ENCODE measurements at regions not wholly inside any gene's neighbourhood (a gene's known extent, or its start where the extent isn't known, plus 50 kb on each side); places are given as distances from the start of the nearest gene placed in this dataset.

DNA sequence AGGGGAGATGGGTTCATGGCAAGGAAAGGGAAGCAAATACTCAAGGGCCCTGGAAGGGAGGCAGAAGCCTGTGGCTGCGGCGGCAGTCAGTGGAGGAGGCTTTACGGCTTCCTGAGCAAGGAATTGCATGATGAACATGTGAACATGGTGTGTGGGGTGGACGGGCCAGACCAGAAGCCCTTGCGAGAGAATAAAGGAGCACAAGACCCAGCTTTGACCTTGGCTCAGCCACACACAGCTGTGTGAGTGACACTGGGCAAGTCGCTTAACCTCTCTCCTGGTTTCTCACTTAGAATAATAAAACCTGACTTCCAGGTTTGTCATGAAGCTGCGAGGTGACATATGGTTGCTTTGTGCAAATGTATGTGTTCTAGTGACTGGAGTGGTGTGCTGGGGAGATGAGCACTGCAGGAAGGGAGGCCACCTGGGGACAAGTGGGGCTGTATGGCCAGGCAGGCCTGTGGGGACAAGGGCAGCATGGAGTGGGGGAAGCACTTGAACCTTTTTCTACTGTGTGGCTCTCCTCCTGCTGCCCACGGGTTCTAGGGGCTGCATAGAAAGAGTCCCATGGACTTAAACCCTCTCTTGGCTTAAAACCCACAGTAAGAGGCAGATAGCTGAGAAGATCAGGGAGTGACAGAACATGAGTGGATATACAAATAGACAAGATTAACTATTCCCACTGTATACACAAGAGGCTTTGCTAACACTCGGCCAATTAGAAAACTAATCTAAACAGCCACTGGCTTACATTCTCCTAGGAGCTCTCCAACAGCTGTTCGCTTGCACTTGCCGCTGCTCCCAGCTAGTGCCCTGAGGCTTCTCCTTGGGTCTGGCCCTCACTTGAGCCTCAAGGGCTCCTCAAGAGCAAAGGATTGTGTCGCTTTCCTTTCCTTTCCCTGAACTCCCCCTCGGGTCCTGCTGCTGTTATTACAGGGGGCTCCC is 67.3 kb upstream of the CDON start:
- DNase-seq (ENCODE audit: low read depth in 3 of 3, low spot score in 2 of 3): no peak

- no peak for DNase-seq (ENCODE audit: low read depth in 3 of 3, low spot score in 2 of 3)
Observed at GRCh38 chr11:126127898-126128297, 65.2 kb upstream of the CDON start.

GRCh38 chr11:126127284-126127845 is 64.7 kb upstream of the CDON start:
- DNase-seq (ENCODE audit: low read depth in 3 of 3, low spot score in 2 of 3): no peak

DNA sequence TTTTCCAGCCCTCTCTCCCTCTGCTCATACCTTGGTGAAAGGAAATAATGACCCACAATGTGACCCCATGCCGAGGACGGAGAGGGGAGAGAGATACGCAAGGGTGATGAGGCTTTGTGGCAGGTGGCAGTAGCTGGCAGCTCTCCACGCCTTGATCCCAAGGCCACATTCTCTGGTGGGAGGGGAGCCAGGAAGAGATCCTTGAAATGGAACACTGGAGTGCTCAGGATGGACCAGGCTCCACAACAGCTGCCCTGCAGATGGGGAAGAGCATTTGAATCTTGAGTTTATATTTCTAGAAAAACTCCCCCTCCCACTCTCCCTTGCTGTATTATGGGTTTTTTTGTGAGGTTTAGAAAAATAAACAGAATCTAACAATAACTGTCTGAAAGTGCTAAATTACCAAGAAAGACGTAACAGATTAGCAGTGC is 61.6 kb upstream of the CDON start:
- no peak for DNase-seq (ENCODE audit: low read depth in 3 of 3, low spot score in 2 of 3)

DNA sequence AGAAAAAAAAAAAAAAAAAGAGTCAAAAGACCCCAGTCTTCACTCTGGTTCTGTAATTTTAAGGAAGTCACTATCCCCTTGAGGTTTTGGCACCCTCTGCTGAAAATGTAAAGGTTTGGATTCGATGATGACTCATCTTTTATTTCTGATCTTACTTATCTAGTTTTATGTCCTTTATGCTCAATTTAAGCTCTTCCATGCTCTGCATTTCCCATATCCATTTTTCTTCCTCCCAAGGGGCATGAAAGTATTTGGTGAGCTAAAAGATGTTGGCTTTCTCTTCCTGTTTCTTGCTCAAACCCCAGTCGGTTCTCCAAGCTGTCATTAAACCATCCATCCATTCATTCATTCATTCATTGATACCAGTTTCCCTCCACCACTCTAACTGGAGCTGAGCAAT is 61.0 kb upstream of the CDON start:
- no peak for DNase-seq (ENCODE audit: low read depth in 3 of 3, low spot score in 2 of 3)

DNA sequence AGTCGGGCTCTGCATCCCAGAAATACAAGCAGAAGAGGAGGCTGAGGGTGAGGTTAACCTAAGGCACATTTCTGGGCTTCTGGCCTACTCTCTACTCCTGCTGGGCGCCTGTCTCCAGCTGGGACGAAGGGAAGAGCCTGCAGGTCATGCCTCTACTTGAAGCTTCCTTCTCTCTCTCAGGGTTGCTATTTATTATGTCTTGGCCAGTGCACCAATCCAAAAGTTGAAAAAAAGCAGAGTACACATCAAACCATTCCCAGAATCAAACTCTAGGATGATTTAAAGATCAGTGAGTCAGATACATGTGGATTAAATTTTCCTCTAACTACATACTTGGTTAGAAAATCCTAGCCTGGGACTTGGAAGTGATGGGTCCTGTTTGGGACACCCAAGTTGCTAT is 60.2 kb upstream of the CDON start:
- no peak for DNase-seq (ENCODE audit: low read depth in 3 of 3, low spot score in 2 of 3)

GRCh38 chr11:126121296-126121695 is 58.6 kb upstream of the CDON start:
- DNase-seq (ENCODE audit: low read depth in 3 of 3, low spot score in 2 of 3): no peak

- DNase-seq (ENCODE audit: low read depth in 3 of 3, low spot score in 2 of 3): no peak
Observed at GRCh38 chr11:126118806-126119205, 56.1 kb upstream of the CDON start.

- peak in 1 of 3 donors; percentile 66 for DNase-seq (ENCODE audit: low read depth in 3 of 3, low spot score in 2 of 3)
Observed at GRCh38 chr11:126115816-126116331, 53.2 kb upstream of the CDON start.

DNA sequence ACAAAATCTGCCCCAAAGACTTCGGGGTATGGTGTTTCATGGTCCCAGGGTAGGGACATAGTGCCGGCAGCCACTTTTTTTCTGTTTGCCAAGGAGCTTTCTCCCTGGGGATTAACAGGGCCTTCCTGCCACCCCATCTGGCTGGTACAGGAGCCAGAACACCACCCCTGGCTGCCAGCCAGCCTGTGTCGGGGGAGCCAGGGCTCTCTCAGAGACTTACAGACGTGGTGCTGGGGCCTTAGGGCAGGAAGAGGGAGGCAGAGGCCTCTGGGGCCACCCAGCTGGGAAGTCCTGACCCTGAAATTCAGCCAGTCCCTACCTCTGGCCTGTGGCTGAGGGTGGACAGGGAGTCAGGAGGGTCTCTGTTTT is 52.4 kb upstream of the CDON start:
- DNase-seq (ENCODE audit: low read depth in 3 of 3, low spot score in 2 of 3): no peak

GRCh38 chr11:126114486-126115126 is 51.9 kb upstream of the CDON start:
- DNase-seq (ENCODE audit: low read depth in 3 of 3, low spot score in 2 of 3): no peak

- no peak for DNase-seq (ENCODE audit: low read depth in 3 of 3, low spot score in 2 of 3)
Observed at GRCh38 chr11:126113963-126114362, 51.3 kb upstream of the CDON start.

GRCh38 chr11:126113515-126113957 is 50.9 kb upstream of the CDON start:
- no peak for DNase-seq (ENCODE audit: low read depth in 3 of 3, low spot score in 2 of 3)

GRCh38 chr11:126113012-126113411 is 50.3 kb upstream of the CDON start:
- no peak for DNase-seq (ENCODE audit: low read depth in 3 of 3, low spot score in 2 of 3)

GRCh38 chr11:126112547-126112946 is 49.9 kb upstream of the CDON start:
- no peak for DNase-seq (ENCODE audit: low read depth in 3 of 3, low spot score in 2 of 3)

All from right renal cortex interstitium (tissue), 3 donors.